Tibial artery (tissue), 4 donors: ENCODE measurements at regions not wholly inside any gene's neighbourhood (a gene's known extent, or its start where the extent isn't known, plus 50 kb on each side); places are given as distances from the start of the nearest gene placed in this dataset.
A peak's percentile ranks its signal among the peaks of the same experiment; 100 is the strongest.
"Not testable (repeated sequence)": the region's sequence is repeated elsewhere in the genome, so short reads cannot be mapped to it uniquely, and the experiment has no call there.

Experiments
- DNase-seq, 2 donors: peaks; one replicate each; pipeline ENCODE4 v3.0.0-alpha.2; 2019
- H3K27ac ChIP-seq, 2 donors: fragments of 200-600 bp; sonication (generic) in 1 of 2; 1 replicate in 1 of 2; 2 replicates in 1 of 2; pipeline ENCODE4 v1.5.1; 2018 to 2019; ENCODE audit warnings: mild to moderate bottlenecking in 1 of 2
- H3K27me3 ChIP-seq, 2 donors: fragments of 200-600 bp; sonication (generic) in 1 of 2; one replicate each; pipeline versions ENCODE4 v1.5.1 to v1.6.0; 2016 to 2019
- H3K36me3 ChIP-seq, 3 donors: fragments of 200-600 bp; sonication (generic) in 2 of 3; one replicate each; pipeline ENCODE4 v1.5.1; 2016 to 2019; ENCODE audit warnings: mild to moderate bottlenecking in 2 of 3
- H3K4me1 ChIP-seq, 4 donors: fragments of 200-600 bp; sonication (generic) in 2 of 4; 1 replicate in 3 of 4; 2 replicates in 1 of 4; pipeline ENCODE4 v1.5.1; 2016 to 2019
- H3K4me3 ChIP-seq, 2 donors: fragments of 200-600 bp; sonication (generic) in 1 of 2; 1 replicate in 1 of 2; 2 replicates in 1 of 2; pipeline ENCODE4 v1.5.1; 2018 to 2019; ENCODE audit warnings: mild to moderate bottlenecking in 2 of 2
- H3K9me3 ChIP-seq, 3 donors: fragments of 200-600 bp; sonication (generic) in 1 of 3; one replicate each; pipeline ENCODE4 v1.5.1; 2016 to 2019
- intact Hi-C: fragments of 100-400 bp; cut with DNase I; formaldehyde crosslinking; loops from one replicate; pipeline ENCODE4 v1.15.0; 2023; ENCODE audit warnings: low total_unique reads
- TF ChIP-seq, protein P1 (sequence below), 2 experiments: fragments of 200-600 bp in 1 of 2; fragments of 450-650 bp in 1 of 2; IDR thresholded peaks; one replicate each; pipeline ENCODE4 v1.5.1; 2017 to 2019; ENCODE audit warnings: antibody characterized with exemption in 2 of 2, mild to moderate bottlenecking in 1 of 2, moderate library complexity in 1 of 2

DNA sequence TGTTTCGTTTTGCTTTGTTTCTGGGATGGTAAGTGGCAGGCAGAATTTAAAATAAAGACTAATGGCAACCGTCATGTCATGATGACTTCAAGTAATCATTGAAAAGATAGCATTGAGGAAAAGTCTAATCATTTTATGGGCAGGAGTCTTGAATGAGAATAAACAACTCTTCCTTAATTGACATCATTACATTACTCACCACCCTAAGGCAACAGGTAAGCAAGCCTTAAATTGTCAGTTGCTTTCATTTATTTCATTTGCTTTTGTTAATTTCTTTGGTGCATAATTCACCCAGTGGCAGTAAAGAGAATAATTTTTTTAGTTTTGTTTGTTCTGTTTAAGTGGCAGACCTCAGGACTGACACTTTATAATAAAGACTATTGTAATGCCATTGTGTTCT is 669.0 kb downstream of the RWDD3 start:
- intact Hi-C loops = no loop called here
- no peaks in the 10 kb centered on the region for H3K36me3 ChIP-seq
- H3K27me3 ChIP-seq = no peaks in the 10 kb centered on the region
- no peak overlapping the region for H3K4me3 ChIP-seq
- no peaks in the 10 kb centered on the region for H3K9me3 ChIP-seq
- H3K27ac ChIP-seq = no peak overlapping the region
- no peaks in the 10 kb centered on the region for H3K4me1 ChIP-seq
- no peak for DNase-seq
- TF ChIP-seq, protein P1, sequence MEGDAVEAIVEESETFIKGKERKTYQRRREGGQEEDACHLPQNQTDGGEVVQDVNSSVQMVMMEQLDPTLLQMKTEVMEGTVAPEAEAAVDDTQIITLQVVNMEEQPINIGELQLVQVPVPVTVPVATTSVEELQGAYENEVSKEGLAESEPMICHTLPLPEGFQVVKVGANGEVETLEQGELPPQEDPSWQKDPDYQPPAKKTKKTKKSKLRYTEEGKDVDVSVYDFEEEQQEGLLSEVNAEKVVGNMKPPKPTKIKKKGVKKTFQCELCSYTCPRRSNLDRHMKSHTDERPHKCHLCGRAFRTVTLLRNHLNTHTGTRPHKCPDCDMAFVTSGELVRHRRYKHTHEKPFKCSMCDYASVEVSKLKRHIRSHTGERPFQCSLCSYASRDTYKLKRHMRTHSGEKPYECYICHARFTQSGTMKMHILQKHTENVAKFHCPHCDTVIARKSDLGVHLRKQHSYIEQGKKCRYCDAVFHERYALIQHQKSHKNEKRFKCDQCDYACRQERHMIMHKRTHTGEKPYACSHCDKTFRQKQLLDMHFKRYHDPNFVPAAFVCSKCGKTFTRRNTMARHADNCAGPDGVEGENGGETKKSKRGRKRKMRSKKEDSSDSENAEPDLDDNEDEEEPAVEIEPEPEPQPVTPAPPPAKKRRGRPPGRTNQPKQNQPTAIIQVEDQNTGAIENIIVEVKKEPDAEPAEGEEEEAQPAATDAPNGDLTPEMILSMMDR (IDR thresholded peaks at IDR 0.05) = no peak

DNA sequence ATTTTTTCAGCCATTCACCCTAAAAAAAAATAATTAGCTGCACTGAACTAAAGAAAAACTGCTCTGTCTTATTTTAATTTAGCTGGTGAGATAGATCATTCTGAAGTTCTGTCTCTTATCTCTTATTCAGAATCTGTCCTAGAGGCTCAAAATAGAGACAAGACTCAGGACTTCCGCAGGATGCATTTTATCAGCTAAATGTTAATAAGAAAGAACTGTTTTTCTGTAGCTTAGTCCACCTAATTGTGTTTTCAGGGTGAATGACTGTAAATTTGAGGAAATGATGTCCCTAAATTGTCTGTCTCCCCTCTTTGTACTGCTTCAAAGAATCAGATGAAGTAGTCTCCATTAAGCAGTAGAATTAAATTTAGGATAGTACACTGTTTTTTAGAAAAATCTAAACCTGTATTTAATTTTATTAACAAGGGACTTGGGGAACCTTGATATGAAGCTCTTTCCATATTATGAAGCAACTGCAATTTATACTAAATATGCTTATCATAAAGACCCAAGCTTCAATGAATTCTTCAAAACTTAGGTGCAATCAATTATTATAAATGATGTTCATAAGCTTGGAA is 671.9 kb downstream of the RWDD3 start:
- Histone ChIP-seq H3K4me1 (no peaks in the 10 kb centered on the region), H3K27ac (no peak overlapping the region), H3K4me3 (no peak overlapping the region), H3K27me3 (no peaks in the 10 kb centered on the region), H3K36me3 (no peaks in the 10 kb centered on the region), H3K9me3 (no peaks in the 10 kb centered on the region)
- TF ChIP-seq, protein P1 (IDR thresholded peaks at IDR 0.05) = no peak
- intact Hi-C loops = no loop called here
- DNase-seq = no peak

DNA sequence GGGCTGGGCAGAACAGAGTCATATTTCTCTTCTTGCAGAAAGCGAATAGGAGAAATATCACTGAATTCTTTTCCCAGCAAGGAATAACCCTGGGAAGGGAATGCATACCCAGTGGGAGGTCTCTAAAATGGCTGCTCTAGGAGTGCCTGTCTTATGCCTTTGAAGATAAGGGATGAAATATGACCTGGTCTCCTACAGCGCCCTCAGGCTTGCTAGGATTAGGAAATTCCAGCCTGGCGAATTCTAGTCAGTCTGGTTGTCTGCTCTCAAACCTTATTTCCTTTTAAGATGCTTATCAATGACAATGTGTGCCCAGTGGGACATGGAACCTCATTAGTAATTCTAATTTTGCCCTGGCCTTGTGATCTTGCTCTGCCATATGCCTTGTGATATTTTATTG is 677.7 kb downstream of the RWDD3 start:
- H3K36me3 ChIP-seq, DNase-seq, H3K27me3 ChIP-seq, H3K4me1 ChIP-seq, intact Hi-C loops, H3K4me3 ChIP-seq, H3K27ac ChIP-seq, H3K9me3 ChIP-seq: not testable (repeated sequence)

DNA sequence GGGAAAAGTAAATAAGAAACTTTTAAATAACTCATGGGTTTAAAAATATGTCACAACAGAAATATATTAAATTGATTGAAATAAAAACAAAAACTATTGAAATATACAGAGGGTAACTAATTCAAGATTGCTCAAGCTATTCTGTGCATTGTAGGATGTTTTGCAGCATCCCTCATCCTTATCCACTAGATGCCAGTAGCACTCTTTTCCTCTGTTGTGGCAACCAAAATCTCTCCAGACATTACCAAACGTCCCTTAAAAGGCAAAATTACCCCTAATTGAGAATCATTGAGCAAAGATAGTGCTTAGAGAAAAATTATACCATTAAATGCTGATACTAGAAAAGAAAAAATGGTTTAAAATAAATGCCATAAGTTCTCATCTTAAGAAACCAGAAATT is 682.6 kb downstream of the RWDD3 start:
- H3K27me3 ChIP-seq = no peaks in the 10 kb centered on the region
- H3K36me3 ChIP-seq = no peaks in the 10 kb centered on the region
- H3K4me3 ChIP-seq = no peak overlapping the region
- intact Hi-C loops = no loop called here
- H3K9me3 ChIP-seq = peaks cover 0 to 5% (median 3%) of the 10 kb centered on the region in 3 donors
- no peak overlapping the region for H3K27ac ChIP-seq
- H3K4me1 ChIP-seq = no peaks in the 10 kb centered on the region
- TF ChIP-seq, protein P1 (IDR thresholded peaks at IDR 0.05) = peak in 1 of 2 experiments; percentile 24
- no peak for DNase-seq

DNA sequence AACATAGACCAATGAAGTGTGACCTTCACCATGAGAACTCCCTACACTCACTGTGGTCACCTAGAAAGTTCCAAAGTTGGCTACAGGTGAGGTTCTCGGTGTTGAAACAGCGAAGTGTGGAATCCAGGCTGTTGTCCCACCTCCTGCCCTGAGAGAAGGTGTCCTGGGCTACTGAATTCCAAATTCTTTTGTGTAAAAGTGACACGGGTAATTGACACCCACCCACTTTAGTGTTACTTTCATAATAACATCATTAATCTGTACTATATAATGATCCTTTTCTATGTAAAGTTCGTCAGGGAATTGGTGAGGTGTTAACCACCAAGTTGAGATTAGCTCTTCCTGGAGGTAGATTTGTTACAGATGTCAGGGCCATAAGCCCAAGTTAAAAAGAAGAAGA is 690.7 kb downstream of the RWDD3 start:
- peaks cover 0 to 3% (median 0%) of the 10 kb centered on the region in 4 donors for H3K4me1 ChIP-seq
- intact Hi-C loops = no loop called here
- H3K36me3 ChIP-seq = no peaks in the 10 kb centered on the region
- H3K27ac ChIP-seq = no peak overlapping the region
- no peaks in the 10 kb centered on the region for H3K27me3 ChIP-seq
- no peak for DNase-seq
- TF ChIP-seq, protein P1 (IDR thresholded peaks at IDR 0.05) = no peak
- H3K9me3 ChIP-seq = no peaks in the 10 kb centered on the region
- no peak overlapping the region for H3K4me3 ChIP-seq

DNA sequence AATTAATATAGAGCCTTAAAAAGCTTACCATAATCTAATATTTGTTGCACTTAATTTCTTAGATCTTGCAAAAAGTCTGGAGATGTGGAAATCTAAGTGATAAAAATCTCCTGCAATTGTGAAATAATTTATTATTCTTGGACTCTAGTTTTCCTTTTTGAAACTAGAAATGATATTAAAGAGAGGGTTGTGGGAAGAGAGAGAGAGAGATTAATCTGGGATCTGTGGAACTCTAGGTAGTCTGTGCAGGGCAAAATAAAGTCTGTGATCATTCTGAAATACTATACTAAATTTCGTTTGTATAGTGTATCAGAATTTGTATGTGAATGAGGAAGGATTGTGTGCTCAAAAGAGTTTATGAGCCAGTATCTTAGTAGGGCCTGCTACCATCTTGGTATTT is 692.3 kb downstream of the RWDD3 start:
- DNase-seq = no peak
- Histone ChIP-seq H3K27me3 (no peaks in the 10 kb centered on the region), H3K9me3 (no peaks in the 10 kb centered on the region), H3K4me1 (peaks cover 0 to 3% (median 0%) of the 10 kb centered on the region in 4 donors), H3K4me3 (no peak overlapping the region), H3K27ac (no peak overlapping the region), H3K36me3 (no peaks in the 10 kb centered on the region)
- TF ChIP-seq, protein P1 (IDR thresholded peaks at IDR 0.05) = no peak
- intact Hi-C loops = no loop called here
